ENCODE measurements at regions not wholly inside any gene's neighbourhood (a gene's known extent, or its start where the extent isn't known, plus 50 kb on each side); places are given as distances from the start of the nearest gene placed in this dataset.

DNA sequence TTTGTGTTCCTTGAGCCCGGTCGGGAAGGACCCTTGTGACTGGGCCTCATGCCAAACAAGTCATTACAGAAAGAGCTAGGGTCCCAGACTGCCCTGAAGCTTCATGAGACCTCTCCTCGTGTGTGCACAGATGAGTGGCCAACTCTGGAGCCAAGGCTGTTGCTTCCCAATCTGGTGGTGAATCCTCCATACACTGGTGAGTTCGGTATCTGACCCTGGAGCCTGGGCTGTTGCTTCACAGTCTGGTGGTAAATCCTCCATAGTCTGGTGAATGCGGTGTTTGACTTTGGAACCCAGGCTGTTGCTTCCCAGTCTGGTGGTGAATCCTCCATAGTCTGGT is 737.8 kb downstream of the MATN1 start:
- Mint-ChIP-seq H3K9me3 (peaks cover 9% of the 10 kb centered on the region), H3K27ac (no peak overlapping the region), H3K4me3 (no peak overlapping the region), H3K27me3 (peaks cover 15% of the 10 kb centered on the region), H3K4me1 (no peaks in the 10 kb centered on the region), H3K36me3 (no peaks in the 10 kb centered on the region)
- DNase-seq (ENCODE audit: low spot score in 2 of 2): no peak
- ATAC-seq (ENCODE audit: low read depth): no peak

GRCh38 chr1:29984862-29985605 is 738.4 kb downstream of the MATN1 start:
- Mint-ChIP-seq H3K4me1 (no peaks in the 10 kb centered on the region), H3K27ac (no peak overlapping the region), H3K4me3 (no peak overlapping the region), H3K27me3 (peaks cover 15% of the 10 kb centered on the region), H3K36me3 (no peaks in the 10 kb centered on the region), H3K9me3 (peaks cover 6% of the 10 kb centered on the region)
- no peak for ATAC-seq (ENCODE audit: low read depth)
- no peak for DNase-seq (ENCODE audit: low spot score in 2 of 2)

GRCh38 chr1:29984166-29984861 is 739.1 kb downstream of the MATN1 start:
- Mint-ChIP-seq H3K9me3 (peaks cover 6% of the 10 kb centered on the region), H3K36me3 (no peaks in the 10 kb centered on the region), H3K4me1 (no peaks in the 10 kb centered on the region), H3K27me3 (peaks cover 15% of the 10 kb centered on the region), H3K4me3 (no peak overlapping the region), H3K27ac (no peak overlapping the region)
- ATAC-seq (ENCODE audit: low read depth) (no peak), DNase-seq (ENCODE audit: low spot score in 2 of 2) (no peak)

DNA sequence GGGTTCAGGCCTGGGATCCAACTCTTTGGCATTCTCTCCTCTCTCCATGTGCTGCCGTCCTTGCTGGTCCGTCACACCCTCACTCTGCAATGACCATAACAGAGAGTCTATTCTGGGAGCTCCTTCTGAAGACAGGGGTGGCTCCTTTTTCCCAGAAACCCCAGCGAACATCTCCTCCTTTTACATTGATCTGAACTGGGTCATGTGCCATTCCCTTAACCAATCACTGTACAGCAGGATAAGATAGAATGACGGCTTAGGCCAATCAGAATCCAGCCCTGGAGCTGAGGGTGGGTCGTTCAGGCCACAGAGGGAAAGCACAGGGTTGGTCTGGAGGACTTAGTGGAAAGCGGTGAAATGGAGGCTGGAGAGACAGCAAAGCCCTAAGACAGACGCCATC is 740.1 kb downstream of the MATN1 start:
- Mint-ChIP-seq H3K9me3 (peaks cover 8% of the 10 kb centered on the region), H3K4me1 (no peaks in the 10 kb centered on the region), H3K4me3 (no peak overlapping the region), H3K36me3 (no peaks in the 10 kb centered on the region), H3K27ac (no peak overlapping the region), H3K27me3 (peaks cover 14% of the 10 kb centered on the region)
- no peak for ATAC-seq (ENCODE audit: low read depth)
- DNase-seq (ENCODE audit: low spot score in 2 of 2): no peak

DNA sequence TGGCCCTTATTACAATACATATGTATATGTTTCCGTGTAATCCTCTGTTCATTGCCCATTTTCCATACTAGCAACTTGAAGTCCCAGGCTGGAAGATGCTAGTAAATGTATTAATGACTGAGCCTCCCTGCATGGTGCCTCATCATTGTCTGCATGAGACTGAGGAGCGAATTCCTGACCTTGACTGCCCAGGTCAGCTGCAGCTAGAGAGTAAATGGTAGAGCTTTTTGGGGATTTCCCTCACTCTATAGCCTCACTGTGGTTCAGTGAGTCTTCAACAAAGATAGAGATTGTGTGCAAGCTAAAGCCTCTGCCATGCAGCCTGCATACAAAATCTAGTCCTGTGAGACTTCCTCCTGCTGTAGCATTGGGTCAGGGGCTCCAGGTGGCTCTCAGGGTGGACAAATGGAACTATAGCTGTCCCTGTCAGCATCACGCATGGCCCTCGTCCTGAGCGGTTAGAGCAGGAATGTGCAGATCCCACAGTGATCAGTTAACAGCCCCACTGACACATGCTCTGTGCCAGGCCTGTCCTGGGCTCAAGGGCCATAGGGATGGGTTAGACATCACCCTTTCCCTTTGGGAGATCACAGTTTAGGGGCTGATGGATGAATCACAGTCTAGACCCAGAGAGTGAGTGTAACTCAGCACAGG is 741.7 kb downstream of the MATN1 start:
- Mint-ChIP-seq H3K9me3 (peaks cover 12% of the 10 kb centered on the region), H3K27ac (no peak overlapping the region), H3K27me3 (peaks cover 9% of the 10 kb centered on the region), H3K4me3 (no peak overlapping the region), H3K36me3 (no peaks in the 10 kb centered on the region), H3K4me1 (no peaks in the 10 kb centered on the region)
- DNase-seq (ENCODE audit: low spot score in 2 of 2) (no peak), ATAC-seq (ENCODE audit: low read depth) (no peak)

DNA sequence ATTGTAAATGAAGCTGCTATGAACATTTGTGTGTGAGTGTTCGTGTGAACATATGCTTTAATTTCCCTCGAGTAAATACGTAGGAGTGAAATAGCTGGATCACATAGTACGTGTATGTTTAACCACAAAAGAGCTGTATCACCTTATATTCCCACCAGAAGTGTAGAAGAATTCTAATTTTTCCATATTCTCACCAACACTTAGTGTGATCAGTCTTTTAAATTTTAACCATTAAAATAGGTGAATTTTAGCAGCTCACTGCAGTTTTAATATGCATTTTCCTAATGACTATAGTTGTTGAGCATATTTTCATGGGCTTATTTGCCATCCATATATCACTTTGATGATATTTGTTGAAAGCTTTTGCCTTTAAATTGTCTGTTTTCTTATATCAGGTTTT is 741.2 kb downstream of the PTPRU start:
- Mint-ChIP-seq H3K4me1 (no peaks in the 10 kb centered on the region), H3K4me3 (no peak overlapping the region), H3K27me3 (peaks cover 4% of the 10 kb centered on the region), H3K36me3 (no peaks in the 10 kb centered on the region), H3K9me3 (peaks cover 8% of the 10 kb centered on the region), H3K27ac (no peak overlapping the region)
- DNase-seq (ENCODE audit: low spot score in 2 of 2): no peak
- ATAC-seq (ENCODE audit: low read depth): no peak

DNA sequence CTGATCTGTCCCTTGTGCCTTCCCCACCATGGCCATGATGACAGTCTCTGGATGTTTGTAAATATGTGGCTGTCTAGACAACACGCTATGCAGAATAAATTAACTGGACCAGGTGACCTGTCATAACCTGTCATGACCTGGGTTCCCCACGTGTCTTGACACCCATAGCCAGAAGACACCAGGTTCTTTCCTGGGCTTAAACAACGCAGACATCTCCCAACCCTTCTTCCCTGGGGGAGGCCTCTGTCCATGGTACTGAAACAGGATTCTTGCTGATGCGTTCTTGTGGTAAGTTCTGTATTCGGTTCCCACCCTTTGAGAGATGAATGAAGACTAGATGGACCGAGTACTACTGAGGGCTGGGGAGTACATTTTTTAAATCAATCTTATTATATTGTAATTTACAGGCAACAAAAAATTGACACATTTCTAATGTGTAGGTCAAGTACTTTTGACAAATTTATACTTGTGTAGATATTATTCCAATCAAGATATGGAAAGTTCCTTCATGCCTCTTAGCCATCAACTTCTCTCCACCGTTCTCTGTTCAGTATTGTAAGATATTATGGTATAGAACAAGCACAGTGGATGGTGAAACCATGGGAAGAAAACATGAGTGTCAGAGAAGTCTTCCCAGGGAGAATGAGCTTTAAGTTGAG is 738.8 kb downstream of the PTPRU start:
- H3K27ac Mint-ChIP-seq: no peak overlapping the region
- peaks cover 3% of the 10 kb centered on the region for H3K27me3 Mint-ChIP-seq
- H3K36me3 Mint-ChIP-seq: no peaks in the 10 kb centered on the region
- no peaks in the 10 kb centered on the region for H3K4me1 Mint-ChIP-seq
- DNase-seq (ENCODE audit: low spot score in 2 of 2) (no peak), ATAC-seq (ENCODE audit: low read depth) (no peak)
- H3K9me3 Mint-ChIP-seq: peaks cover 6% of the 10 kb centered on the region
- H3K4me3 Mint-ChIP-seq: no peak overlapping the region

- ATAC-seq (ENCODE audit: low read depth) (no peak), DNase-seq (ENCODE audit: low spot score in 2 of 2) (no peak)
- peaks cover 6% of the 10 kb centered on the region for H3K9me3 Mint-ChIP-seq
- peaks cover 5% of the 10 kb centered on the region for H3K27me3 Mint-ChIP-seq
- no peaks in the 10 kb centered on the region for H3K36me3 Mint-ChIP-seq
- H3K27ac Mint-ChIP-seq: no peak overlapping the region
- H3K4me1 Mint-ChIP-seq: no peaks in the 10 kb centered on the region
- no peak overlapping the region for H3K4me3 Mint-ChIP-seq
These were observed 738.0 kb downstream of the PTPRU start for GRCh38 chr1:29974316-29974724.

- Mint-ChIP-seq H3K4me3 (no peak overlapping the region), H3K27me3 (peaks cover 8% of the 10 kb centered on the region), H3K36me3 (no peaks in the 10 kb centered on the region), H3K9me3 (peaks cover 8% of the 10 kb centered on the region), H3K27ac (no peak overlapping the region), H3K4me1 (no peaks in the 10 kb centered on the region)
- DNase-seq (ENCODE audit: low spot score in 2 of 2) (no peak), ATAC-seq (ENCODE audit: low read depth) (no peak)
These were observed 737.1 kb downstream of the PTPRU start for GRCh38 chr1:29973406-29973805.

GRCh38 chr1:29972421-29973053 is 736.2 kb downstream of the PTPRU start:
- no peak overlapping the region for H3K27ac Mint-ChIP-seq
- H3K27me3 Mint-ChIP-seq: peaks cover 8% of the 10 kb centered on the region
- ATAC-seq (ENCODE audit: low read depth) (no peak), DNase-seq (ENCODE audit: low spot score in 2 of 2) (no peak)
- H3K9me3 Mint-ChIP-seq: peaks cover 8% of the 10 kb centered on the region
- no peaks in the 10 kb centered on the region for H3K36me3 Mint-ChIP-seq
- no peaks in the 10 kb centered on the region for H3K4me1 Mint-ChIP-seq
- no peak overlapping the region for H3K4me3 Mint-ChIP-seq

- Mint-ChIP-seq H3K36me3 (no peaks in the 10 kb centered on the region), H3K27me3 (peaks cover 8% of the 10 kb centered on the region), H3K9me3 (peaks cover 3% of the 10 kb centered on the region), H3K4me3 (no peak overlapping the region), H3K4me1 (no peaks in the 10 kb centered on the region), H3K27ac (no peak overlapping the region)
- DNase-seq (ENCODE audit: low spot score in 2 of 2) (no peak), ATAC-seq (ENCODE audit: low read depth) (no peak)
These were observed 735.4 kb downstream of the PTPRU start for GRCh38 chr1:29971703-29972102.

DNA sequence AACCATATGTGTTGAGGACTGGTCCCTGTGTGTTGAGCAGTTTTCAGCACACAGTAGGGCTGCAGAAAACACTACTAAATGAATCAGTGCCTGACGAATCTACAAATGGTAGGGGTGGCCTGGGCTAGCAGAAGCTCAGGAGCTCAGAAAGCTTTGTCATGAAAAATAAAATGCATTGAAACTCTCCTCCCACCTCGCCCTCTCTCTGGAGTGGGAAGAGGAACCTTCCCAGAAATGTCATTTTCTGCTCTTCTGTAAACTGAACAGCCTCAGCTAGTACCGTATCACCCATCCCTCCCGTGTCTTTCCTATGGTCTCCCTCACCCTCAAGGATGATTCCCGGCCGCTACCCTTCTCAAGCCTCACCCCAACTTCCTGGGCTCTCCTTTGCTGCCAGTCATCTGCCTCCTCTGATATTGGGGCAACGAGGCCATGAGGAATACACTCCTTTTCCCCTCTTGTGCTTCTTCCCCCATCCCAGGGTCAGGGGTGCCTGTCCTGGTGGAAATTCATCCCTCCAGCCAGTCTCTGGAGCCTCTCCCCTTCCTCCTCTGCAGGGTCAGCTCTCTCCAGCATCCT is 734.5 kb downstream of the PTPRU start:
- ATAC-seq (ENCODE audit: low read depth) (no peak), DNase-seq (ENCODE audit: low spot score in 2 of 2) (no peak)
- Mint-ChIP-seq H3K4me1 (no peaks in the 10 kb centered on the region), H3K36me3 (no peaks in the 10 kb centered on the region), H3K9me3 (peaks cover 3% of the 10 kb centered on the region), H3K4me3 (no peak overlapping the region), H3K27ac (no peak overlapping the region), H3K27me3 (peaks cover 9% of the 10 kb centered on the region)

DNA sequence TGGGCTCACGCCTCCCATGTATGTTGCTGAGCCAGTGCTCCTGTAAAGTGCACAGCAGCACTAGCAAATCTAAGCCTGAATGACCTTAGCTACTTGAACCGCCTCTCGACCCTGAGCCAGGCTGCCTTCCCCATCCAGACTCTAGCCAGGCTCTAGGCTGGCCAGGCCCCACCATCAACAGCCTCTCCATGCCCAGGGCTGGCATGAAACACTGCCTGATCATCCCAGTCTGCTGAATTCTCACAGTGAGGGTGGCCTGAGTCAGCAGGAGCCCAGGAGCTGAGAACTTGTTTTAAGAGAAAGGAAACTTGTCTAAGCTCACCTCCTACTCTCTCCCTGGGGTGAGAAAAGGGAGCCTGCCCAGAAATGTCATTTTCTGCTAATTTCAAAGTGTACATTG is 733.3 kb downstream of the PTPRU start:
- no peaks in the 10 kb centered on the region for H3K4me1 Mint-ChIP-seq
- peaks cover 3% of the 10 kb centered on the region for H3K9me3 Mint-ChIP-seq

More for the DNA sequence above, 733.3 kb downstream of the PTPRU start:
- Mint-ChIP-seq H3K27me3 (peaks cover 9% of the 10 kb centered on the region), H3K36me3 (no peaks in the 10 kb centered on the region), H3K4me3 (no peak overlapping the region), H3K27ac (no peak overlapping the region)
- no peak for DNase-seq (ENCODE audit: low spot score in 2 of 2)
- no peak for ATAC-seq (ENCODE audit: low read depth)

All from memory B cell (primary cell).